Loucy (cell line): ENCODE measurements at regions not wholly inside any gene's neighbourhood (a gene's known extent, or its start where the extent isn't known, plus 50 kb on each side); places are given as distances from the start of the nearest gene placed in this dataset.

Experiments used
- H2AFZ ChIP-seq: fragments of 200-600 bp; sonication (generic); 2 replicates; pipeline ENCODE4 v1.6.0; 2016; ENCODE audit warnings: antibody characterized with exemption, mild to moderate bottlenecking, low read length, moderate library complexity
- H3F3A ChIP-seq: fragments of 200-600 bp; 2 replicates; pipeline ENCODE4 v1.6.0; 2016; ENCODE audit warnings: antibody characterized with exemption, low read depth, mild to moderate bottlenecking
- H3K27me3 ChIP-seq: fragments of 200-600 bp; sonication (generic); 2 replicates; pipeline ENCODE4 v1.6.1; 2014; ENCODE audit warnings: low read length, mild to moderate bottlenecking; ENCODE audit not compliant: insufficient read depth, poor library complexity, severe bottlenecking
- H3K36me3 ChIP-seq: fragments of 200-600 bp; sonication (generic); 2 replicates; pipeline ENCODE4 v1.6.1; 2016; ENCODE audit warnings: low read length; ENCODE audit not compliant: insufficient read depth
- H3K4me1 ChIP-seq: fragments of 200-600 bp; sonication (generic); 2 replicates; pipeline ENCODE4 v1.5.1; 2014; ENCODE audit warnings: low read length, mild to moderate bottlenecking; ENCODE audit not compliant: insufficient read depth, poor library complexity, severe bottlenecking
- H3K4me2 ChIP-seq: fragments of 200-600 bp; sonication (generic); 2 replicates; pipeline ENCODE4 v1.6.0; 2014; ENCODE audit warnings: antibody characterized with exemption, low read length, low read depth, mild to moderate bottlenecking; ENCODE audit not compliant: poor library complexity, severe bottlenecking
- H3K4me3 ChIP-seq: fragments of 200-600 bp; sonication (generic); 2 replicates; pipeline ENCODE4 v1.5.1; 2014; ENCODE audit warnings: low read length, mild to moderate bottlenecking, mixed read lengths; ENCODE audit not compliant: poor library complexity, severe bottlenecking
- H3K79me2 ChIP-seq: fragments of 200-600 bp; sonication (generic); 2 replicates; pipeline ENCODE4 v1.6.1; 2014; ENCODE audit warnings: low read length; ENCODE audit not compliant: insufficient read depth
- H3K9ac ChIP-seq: fragments of 200-600 bp; sonication (generic); 2 replicates; pipeline ENCODE4 v1.6.0; 2014; ENCODE audit warnings: mild to moderate bottlenecking, low read depth, low read length, moderate library complexity; ENCODE audit not compliant: poor library complexity, severe bottlenecking
- H3K9me2 ChIP-seq: fragments of 200-600 bp; sonication (generic); replicated peaks from 2 replicates; pipeline ENCODE4 v1.6.1; 2016; ENCODE audit warnings: low read depth, low read length, mixed read lengths
- H3K9me3 ChIP-seq: fragments of 200-600 bp; sonication (generic); 2 replicates; pipeline ENCODE4 v1.6.1; 2014; ENCODE audit warnings: mild to moderate bottlenecking, antibody characterized with exemption, low read length, low read depth; ENCODE audit not compliant: insufficient read depth
- H4K20me1 ChIP-seq: fragments of 200-600 bp; sonication (generic); 2 replicates; pipeline ENCODE4 v1.6.0; 2014; ENCODE audit warnings: antibody characterized with exemption, low read length, mild to moderate bottlenecking; ENCODE audit not compliant: insufficient read depth, poor library complexity, severe bottlenecking
- EZH2phosphoT487 ChIP-seq: fragments of 200-600 bp; IDR thresholded peaks from 2 replicates; pipeline ENCODE4 v1.6.1; 2018; ENCODE audit warnings: antibody characterized with exemption, mild to moderate bottlenecking, moderate library complexity, borderline replicate concordance
- TF ChIP-seq, protein P1 (sequence below): fragments of 200-600 bp; sonication (generic); conservative IDR thresholded peaks from 2 replicates; pipeline ENCODE4 v1.5.1; 2014; ENCODE audit warnings: mild to moderate bottlenecking, antibody characterized with exemption, low read length

DNA sequence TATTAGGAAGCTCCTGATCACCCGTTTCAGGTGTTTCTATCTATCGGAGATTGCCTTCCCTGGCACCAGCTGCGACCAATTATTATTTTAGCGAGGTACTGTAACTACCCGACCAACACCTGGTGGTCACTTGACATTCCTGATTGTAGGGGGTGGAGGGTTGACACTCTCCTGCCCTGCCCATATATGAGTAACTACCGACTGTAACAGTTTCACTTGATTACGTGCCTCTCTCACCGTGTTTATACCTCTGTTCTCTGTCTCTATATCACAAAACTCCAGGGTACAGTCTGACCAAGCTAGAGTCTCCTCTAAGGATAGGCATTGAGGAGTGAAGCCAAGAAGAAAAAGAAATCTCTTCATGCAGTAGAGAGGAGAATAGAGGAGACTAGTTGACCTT lies 268.0 kb upstream of the LRATD1 start:
- H2AFZ ChIP-seq: no peak overlapping the region
- no peak overlapping the region for H3K4me3 ChIP-seq

DNA sequence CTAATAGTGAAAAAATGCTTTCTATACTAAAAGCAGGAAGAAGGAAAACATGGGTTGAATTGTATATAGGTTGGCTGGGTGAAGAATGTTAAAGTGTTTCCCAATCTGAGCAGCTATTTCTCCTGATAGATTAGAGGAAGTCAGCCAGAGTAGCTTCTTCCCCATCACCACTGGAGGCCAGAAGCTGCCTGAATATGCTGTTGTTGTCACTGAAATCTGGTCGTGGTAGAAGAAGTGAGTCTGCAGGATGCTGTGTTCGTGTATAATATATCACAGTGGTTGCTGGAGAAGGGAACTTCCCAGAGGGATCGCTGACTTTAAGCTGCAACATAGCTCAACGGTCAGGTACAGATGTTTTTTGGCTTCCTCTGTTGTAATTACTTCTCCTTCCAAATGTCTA lies 247.5 kb upstream of the LRATD1 start:
- no peaks in the 10 kb centered on the region for H4K20me1 ChIP-seq
- H3K9me2 ChIP-seq: no peaks in the 10 kb centered on the region
- H3K9me3 ChIP-seq: no peaks in the 10 kb centered on the region
- H3K79me2 ChIP-seq: no peaks in the 10 kb centered on the region
- H2AFZ ChIP-seq: no peak overlapping the region
- no peak overlapping the region for H3K4me3 ChIP-seq
- H3K27me3 ChIP-seq: no peaks in the 10 kb centered on the region
- H3F3A ChIP-seq: no peaks in the 10 kb centered on the region
- H3K4me2 ChIP-seq: no peak overlapping the region
- TF ChIP-seq EZH2phosphoT487: no peak
- TF ChIP-seq, protein P1, sequence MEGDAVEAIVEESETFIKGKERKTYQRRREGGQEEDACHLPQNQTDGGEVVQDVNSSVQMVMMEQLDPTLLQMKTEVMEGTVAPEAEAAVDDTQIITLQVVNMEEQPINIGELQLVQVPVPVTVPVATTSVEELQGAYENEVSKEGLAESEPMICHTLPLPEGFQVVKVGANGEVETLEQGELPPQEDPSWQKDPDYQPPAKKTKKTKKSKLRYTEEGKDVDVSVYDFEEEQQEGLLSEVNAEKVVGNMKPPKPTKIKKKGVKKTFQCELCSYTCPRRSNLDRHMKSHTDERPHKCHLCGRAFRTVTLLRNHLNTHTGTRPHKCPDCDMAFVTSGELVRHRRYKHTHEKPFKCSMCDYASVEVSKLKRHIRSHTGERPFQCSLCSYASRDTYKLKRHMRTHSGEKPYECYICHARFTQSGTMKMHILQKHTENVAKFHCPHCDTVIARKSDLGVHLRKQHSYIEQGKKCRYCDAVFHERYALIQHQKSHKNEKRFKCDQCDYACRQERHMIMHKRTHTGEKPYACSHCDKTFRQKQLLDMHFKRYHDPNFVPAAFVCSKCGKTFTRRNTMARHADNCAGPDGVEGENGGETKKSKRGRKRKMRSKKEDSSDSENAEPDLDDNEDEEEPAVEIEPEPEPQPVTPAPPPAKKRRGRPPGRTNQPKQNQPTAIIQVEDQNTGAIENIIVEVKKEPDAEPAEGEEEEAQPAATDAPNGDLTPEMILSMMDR: no peak
- H3K9ac ChIP-seq: no peak overlapping the region
- no peaks in the 10 kb centered on the region for H3K36me3 ChIP-seq
- H3K4me1 ChIP-seq: no peaks in the 10 kb centered on the region

More for the DNA sequence above, 268.0 kb upstream of the LRATD1 start:
- no peaks in the 10 kb centered on the region for H3K36me3 ChIP-seq
- TF ChIP-seq, protein P1: no peak
- no peak for TF ChIP-seq EZH2phosphoT487
- H3K27me3 ChIP-seq: no peaks in the 10 kb centered on the region
- no peak overlapping the region for H3K4me2 ChIP-seq
- no peaks in the 10 kb centered on the region for H4K20me1 ChIP-seq
- H3K9me2 ChIP-seq: no peaks in the 10 kb centered on the region
- no peaks in the 10 kb centered on the region for H3K4me1 ChIP-seq
- no peaks in the 10 kb centered on the region for H3K9me3 ChIP-seq
- H3F3A ChIP-seq: no peaks in the 10 kb centered on the region
- no peaks in the 10 kb centered on the region for H3K79me2 ChIP-seq
- no peak overlapping the region for H3K9ac ChIP-seq

DNA sequence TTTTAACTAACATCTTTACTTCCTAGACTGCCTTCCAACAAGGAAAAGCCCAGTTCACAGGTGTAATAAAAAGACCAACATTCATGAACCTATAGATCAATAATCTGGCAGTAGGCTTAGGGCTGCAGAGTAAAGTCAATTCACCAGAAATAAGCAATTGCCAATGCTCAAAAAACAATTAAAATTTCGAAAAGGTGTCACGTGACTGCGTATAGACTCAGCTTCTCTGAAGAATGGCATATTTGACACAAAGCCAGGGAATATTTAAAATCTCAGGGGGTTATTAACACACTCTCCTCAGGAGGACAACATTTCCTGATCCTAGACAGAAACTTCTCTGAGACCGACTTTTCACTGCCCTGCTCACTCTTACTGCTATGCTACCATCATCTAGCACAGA lies 245.2 kb upstream of the LRATD1 start:
- Histone ChIP-seq H3K36me3 (no peaks in the 10 kb centered on the region), H3K79me2 (no peaks in the 10 kb centered on the region)

More for the DNA sequence above, 245.2 kb upstream of the LRATD1 start:
- Histone ChIP-seq H2AFZ (no peak overlapping the region), H3K9me3 (no peaks in the 10 kb centered on the region), H3K9ac (no peak overlapping the region), H3K4me3 (no peak overlapping the region), H3F3A (no peaks in the 10 kb centered on the region), H4K20me1 (no peaks in the 10 kb centered on the region), H3K27me3 (no peaks in the 10 kb centered on the region), H3K9me2 (no peaks in the 10 kb centered on the region), H3K4me1 (no peaks in the 10 kb centered on the region), H3K4me2 (no peak overlapping the region)
- TF ChIP-seq EZH2phosphoT487: no peak
- TF ChIP-seq, protein P1: no peak
